ENCODE measurements at regions not wholly inside any gene's neighbourhood (a gene's known extent, or its start where the extent isn't known, plus 50 kb on each side); places are given as distances from the start of the nearest gene placed in this dataset.

DNA sequence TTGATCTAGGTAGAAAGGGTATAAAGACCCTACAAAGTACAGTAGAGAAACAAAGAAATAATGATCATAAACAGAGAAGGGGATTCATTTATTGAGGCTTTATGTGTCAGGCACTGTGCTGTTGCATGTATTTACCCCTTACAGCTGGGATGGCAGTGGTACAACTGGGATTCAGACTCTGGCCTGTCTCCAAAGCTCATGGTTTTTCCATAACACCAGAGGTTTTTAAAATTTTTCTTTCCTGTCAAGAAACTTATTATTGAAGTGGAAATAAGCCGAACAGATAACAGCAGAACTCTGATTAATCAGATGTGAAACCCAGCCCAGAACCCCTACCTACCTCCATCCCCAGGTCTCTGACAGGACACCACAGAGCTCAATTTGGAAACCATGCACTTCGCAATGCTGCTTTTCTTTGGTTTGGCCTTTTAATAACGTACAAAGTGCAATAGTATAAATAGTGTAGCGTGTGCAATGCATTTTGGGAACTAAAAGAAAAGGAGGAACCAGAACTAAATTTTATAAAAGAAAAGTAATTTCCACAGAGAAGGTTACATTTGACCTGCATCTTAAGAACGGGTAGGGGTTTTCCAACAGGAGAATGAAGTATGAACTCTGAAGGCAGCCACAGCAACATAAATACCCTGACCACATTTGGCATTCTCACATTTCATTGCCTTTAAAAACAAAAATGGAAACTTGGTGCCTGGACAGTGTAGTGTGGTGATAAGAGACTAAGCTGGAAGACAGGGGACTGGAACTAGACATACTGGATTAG lies 92.0 kb upstream of the S1PR1 start:
- no peaks in the 10 kb centered on the region for H3K36me3 Mint-ChIP-seq (ENCODE audit: insufficient read depth)
- DNase-seq (no peak), ATAC-seq (no peak)
- H3K27me3 Mint-ChIP-seq (ENCODE audit: low read depth), result no peaks in the 10 kb centered on the region
- H3K4me1 Mint-ChIP-seq (ENCODE audit: low read depth), result peaks cover 15% of the 10 kb centered on the region
- no peak overlapping the region for H3K4me3 Mint-ChIP-seq
- H3K9me3 Mint-ChIP-seq, result peaks cover 3% of the 10 kb centered on the region

- DNase-seq (no peak), ATAC-seq (no peak)
- Mint-ChIP-seq H3K27me3 (ENCODE audit: low read depth) (no peaks in the 10 kb centered on the region), H3K4me1 (ENCODE audit: low read depth) (peaks cover 28% of the 10 kb centered on the region), H3K36me3 (ENCODE audit: insufficient read depth) (no peaks in the 10 kb centered on the region), H3K4me3 (no peak overlapping the region), H3K9me3 (peaks cover 3% of the 10 kb centered on the region)
These were observed 94.6 kb upstream of the S1PR1 start for GRCh38 chr1:101142244-101142643.

DNA sequence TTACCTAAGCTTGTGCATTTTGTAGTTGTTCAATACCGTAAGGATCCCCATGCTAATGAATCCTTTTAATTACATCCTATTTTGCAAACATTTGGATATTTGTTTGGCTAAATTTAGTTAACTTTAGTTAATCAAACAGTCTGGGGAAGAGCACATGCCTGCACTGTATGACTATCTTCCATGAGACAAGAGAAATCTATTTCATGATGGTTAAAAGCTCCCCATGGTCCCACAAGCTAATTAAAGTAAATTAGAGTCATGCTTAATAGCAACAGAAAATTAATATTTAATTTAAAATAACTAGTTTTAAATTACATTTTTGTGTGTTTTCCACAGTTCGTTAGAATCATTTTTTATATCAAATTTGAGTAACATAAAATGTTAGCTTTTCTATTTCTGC lies 95.4 kb upstream of the S1PR1 start:
- Mint-ChIP-seq H3K27me3 (ENCODE audit: low read depth) (no peaks in the 10 kb centered on the region), H3K4me3 (no peak overlapping the region), H3K9me3 (peaks cover 3% of the 10 kb centered on the region), H3K4me1 (ENCODE audit: low read depth) (peaks cover 37% of the 10 kb centered on the region), H3K36me3 (ENCODE audit: insufficient read depth) (no peaks in the 10 kb centered on the region)
- no peak for ATAC-seq
- no peak for DNase-seq

DNA sequence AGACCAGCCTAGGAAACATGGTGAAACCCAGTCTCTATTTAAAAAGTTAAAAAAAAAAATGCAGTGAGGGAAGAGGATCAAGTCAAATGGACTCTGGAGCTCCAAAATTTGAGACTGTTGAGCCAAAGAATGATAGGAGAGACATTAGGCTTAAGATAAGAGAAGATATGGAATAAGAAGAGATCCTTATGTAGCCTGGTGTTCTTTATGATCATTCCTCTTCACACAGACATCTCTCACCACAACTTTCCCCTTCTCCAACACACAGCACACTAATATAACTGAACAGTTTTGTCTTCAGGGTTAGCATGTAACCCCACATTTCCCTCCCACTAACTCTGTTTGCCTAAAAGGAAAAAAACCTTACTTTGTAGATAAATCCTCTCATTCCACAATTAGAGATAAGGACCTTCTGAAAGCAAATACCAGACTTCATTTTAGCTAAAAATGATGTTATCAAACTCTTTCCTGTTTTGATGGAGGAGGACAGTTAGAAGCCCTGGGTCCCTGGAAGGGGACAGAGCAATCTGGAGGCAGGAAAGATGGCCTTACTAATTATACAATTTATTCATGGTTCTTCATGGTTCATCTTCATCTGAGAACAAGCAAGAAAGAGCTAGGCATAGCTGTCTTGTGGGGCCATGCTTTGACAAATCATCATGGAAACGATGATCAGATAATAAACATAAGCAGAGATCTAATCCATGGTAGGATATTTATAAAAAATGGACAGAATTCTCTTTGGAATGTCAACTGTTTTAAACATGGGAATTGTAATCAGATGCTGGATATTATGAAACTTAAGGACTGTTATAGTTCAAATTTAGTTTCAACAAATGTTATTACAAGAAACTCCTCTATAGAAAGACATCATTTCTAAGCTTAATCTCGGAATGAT lies 96.7 kb upstream of the S1PR1 start:
- peaks cover 3% of the 10 kb centered on the region for H3K9me3 Mint-ChIP-seq
- ATAC-seq, result no peak
- no peak for DNase-seq
- H3K4me3 Mint-ChIP-seq, result no peak overlapping the region
- no peaks in the 10 kb centered on the region for H3K27me3 Mint-ChIP-seq (ENCODE audit: low read depth)
- peaks cover 43% of the 10 kb centered on the region for H3K4me1 Mint-ChIP-seq (ENCODE audit: low read depth)
- no peaks in the 10 kb centered on the region for H3K36me3 Mint-ChIP-seq (ENCODE audit: insufficient read depth)

- Mint-ChIP-seq H3K36me3 (ENCODE audit: insufficient read depth) (no peaks in the 10 kb centered on the region), H3K4me1 (ENCODE audit: low read depth) (peaks cover 53% of the 10 kb centered on the region), H3K4me3 (no peak overlapping the region), H3K9me3 (peaks cover 3% of the 10 kb centered on the region), H3K27me3 (ENCODE audit: low read depth) (no peaks in the 10 kb centered on the region)
- ATAC-seq, result no peak
- no peak for DNase-seq
These were observed 97.7 kb upstream of the S1PR1 start for GRCh38 chr1:101139130-101139529.

DNA sequence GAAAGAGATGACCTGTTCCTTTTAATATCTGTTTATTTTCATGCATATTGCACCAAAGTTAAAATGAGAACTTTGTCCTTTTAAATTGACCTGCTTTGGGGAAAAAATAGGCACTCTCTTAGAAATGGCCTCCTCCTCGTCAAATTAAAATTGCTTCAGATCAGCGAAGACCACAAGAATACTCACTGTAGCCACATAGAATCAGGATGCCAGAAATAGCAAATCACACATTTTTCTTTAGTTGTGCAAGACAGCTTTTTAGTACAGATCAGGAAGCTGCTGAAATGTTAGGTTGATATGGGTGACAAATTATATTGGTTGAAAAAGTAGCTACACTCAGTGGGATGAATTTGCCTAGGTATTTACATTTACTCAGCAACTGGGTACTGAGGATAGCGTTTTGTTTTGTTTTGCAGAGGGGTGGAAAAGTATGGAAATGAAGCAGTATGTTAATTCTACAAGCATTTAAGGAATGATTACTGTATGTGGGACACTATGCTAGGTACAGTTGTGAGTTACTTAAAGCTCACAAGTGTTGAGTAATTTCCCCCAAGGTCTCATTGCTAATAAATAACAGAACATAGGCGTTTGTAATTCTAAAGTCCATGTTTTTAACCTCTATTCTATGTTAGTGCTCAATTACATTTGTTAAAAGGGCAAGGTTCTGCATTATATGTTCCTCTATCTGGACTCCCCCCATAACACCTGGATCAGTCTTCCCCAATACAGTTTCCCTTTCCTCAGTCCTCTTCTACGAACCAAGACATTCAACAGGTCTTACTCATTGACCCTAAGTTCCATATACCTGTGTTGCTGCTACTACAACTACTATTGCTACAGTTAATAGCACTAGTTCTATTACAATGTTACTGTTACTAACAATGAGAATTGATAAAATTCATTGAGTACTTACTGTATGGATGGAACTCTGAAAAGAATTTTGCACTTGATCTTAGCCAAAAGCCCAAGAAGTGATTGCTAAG lies 99.4 kb upstream of the S1PR1 start:
- H3K4me3 Mint-ChIP-seq, result peak overlapping the region; percentile 1
- no peaks in the 10 kb centered on the region for H3K36me3 Mint-ChIP-seq (ENCODE audit: insufficient read depth)
- ATAC-seq (peak; percentile 43 to 62), DNase-seq (no peak)
- peaks cover 60% of the 10 kb centered on the region for H3K4me1 Mint-ChIP-seq (ENCODE audit: low read depth)
- no peaks in the 10 kb centered on the region for H3K27me3 Mint-ChIP-seq (ENCODE audit: low read depth)
- H3K9me3 Mint-ChIP-seq, result no peaks in the 10 kb centered on the region

DNA sequence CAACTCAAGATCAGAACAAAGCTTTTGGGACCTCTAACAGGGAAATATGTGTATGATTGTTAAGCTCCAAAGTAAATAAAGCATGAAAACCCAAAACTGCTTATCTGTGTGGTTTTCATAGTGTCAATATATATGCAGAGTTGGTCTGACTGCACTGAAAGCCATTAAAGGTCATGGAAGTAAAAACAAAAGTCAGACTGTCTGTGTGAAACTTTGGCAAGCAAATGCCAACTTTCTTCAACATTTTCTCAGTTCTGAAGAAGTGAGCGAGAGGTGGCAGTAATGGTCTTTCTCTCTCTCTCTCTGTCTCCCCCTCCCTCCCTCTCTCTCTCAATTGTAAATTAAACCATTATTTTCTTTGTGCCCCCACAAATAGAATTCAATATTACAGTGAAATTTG lies 100.1 kb upstream of the S1PR1 start:
- DNase-seq (no peak), ATAC-seq (peak; percentile 78 to 80)
- Mint-ChIP-seq H3K9me3 (no peaks in the 10 kb centered on the region), H3K27me3 (ENCODE audit: low read depth) (no peaks in the 10 kb centered on the region), H3K4me3 (peak overlapping the region; percentile 1), H3K36me3 (ENCODE audit: insufficient read depth) (no peaks in the 10 kb centered on the region), H3K4me1 (ENCODE audit: low read depth) (peaks cover 62% of the 10 kb centered on the region)

GRCh38 chr1:101136271-101136670 lies 100.5 kb upstream of the S1PR1 start:
- H3K36me3 Mint-ChIP-seq (ENCODE audit: insufficient read depth), result no peaks in the 10 kb centered on the region
- H3K27me3 Mint-ChIP-seq (ENCODE audit: low read depth), result no peaks in the 10 kb centered on the region
- H3K9me3 Mint-ChIP-seq, result no peaks in the 10 kb centered on the region
- DNase-seq (no peak), ATAC-seq (no peak)
- no peak overlapping the region for H3K4me3 Mint-ChIP-seq
- H3K4me1 Mint-ChIP-seq (ENCODE audit: low read depth), result peaks cover 67% of the 10 kb centered on the region

- no peak for DNase-seq
- no peaks in the 10 kb centered on the region for H3K9me3 Mint-ChIP-seq
- no peaks in the 10 kb centered on the region for H3K36me3 Mint-ChIP-seq (ENCODE audit: insufficient read depth)
- no peaks in the 10 kb centered on the region for H3K27me3 Mint-ChIP-seq (ENCODE audit: low read depth)
- ATAC-seq, result no peak
- peaks cover 74% of the 10 kb centered on the region for H3K4me1 Mint-ChIP-seq (ENCODE audit: low read depth)
- H3K4me3 Mint-ChIP-seq, result no peak overlapping the region
These were observed 101.3 kb upstream of the S1PR1 start for GRCh38 chr1:101135526-101135925.

DNA sequence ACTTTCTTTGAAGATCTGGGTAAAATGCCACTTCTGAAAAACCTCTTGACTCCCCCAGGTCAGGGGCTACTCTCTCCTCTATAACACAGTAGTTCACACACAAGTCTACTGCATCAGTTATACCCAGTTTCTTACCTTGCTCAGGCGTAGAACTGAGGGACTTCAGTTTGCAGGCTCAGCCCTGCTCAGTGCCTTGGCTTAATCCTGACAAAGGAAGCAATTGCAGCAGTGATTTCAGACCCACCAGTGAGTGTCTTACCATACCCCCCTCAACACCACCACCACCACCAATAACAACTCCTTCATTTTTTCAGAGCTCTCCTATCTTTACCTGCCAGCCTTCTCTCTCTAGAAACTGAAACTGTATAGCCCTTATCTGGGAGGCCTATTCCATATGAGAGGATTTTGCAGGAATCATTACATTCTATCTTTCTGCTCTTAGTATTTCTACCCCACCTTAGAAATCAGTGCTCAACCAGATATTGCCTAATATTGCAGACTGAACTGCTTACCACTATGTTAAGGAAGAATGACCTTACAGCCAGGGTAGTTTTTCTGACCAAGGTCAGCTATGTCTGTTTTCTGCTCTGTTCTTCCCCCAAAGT lies 105.5 kb upstream of the S1PR1 start:
- no peaks in the 10 kb centered on the region for H3K36me3 Mint-ChIP-seq (ENCODE audit: insufficient read depth)
- H3K27me3 Mint-ChIP-seq (ENCODE audit: low read depth), result no peaks in the 10 kb centered on the region
- ATAC-seq, result no peak

GRCh38 chr1:101130673-101131072 lies 105.1 kb upstream of the DPH5 start:
- Mint-ChIP-seq H3K36me3 (ENCODE audit: insufficient read depth) (no peaks in the 10 kb centered on the region), H3K27me3 (ENCODE audit: low read depth) (no peaks in the 10 kb centered on the region), H3K9me3 (no peaks in the 10 kb centered on the region), H3K4me1 (ENCODE audit: low read depth) (peaks cover 67% of the 10 kb centered on the region), H3K4me3 (no peak overlapping the region)
- ATAC-seq, result no peak
- DNase-seq, result no peak

More for the DNA sequence above, 105.5 kb upstream of the S1PR1 start:
- Mint-ChIP-seq H3K9me3 (no peaks in the 10 kb centered on the region), H3K4me1 (ENCODE audit: low read depth) (peaks cover 74% of the 10 kb centered on the region), H3K4me3 (no peak overlapping the region)
- DNase-seq, result no peak

DNA sequence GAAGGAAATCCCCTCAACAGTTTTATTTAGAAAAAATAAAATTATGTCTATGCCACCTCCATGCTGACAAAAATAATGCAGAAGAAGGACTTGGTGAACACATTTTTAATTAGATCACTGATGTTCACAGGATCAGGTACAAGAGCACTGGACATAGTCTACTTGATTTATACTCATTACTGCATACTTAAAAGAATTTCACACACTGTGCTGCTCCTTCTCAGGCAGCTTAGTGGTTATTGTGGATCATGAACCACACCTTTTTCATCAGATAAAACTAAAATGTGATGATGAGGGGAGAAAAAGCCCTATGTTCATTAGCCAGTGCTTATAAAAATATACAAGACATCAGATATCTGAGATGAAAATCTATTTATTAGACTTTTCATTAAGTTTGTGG lies 103.3 kb upstream of the DPH5 start:
- DNase-seq, result no peak
- no peak overlapping the region for H3K4me3 Mint-ChIP-seq
- H3K36me3 Mint-ChIP-seq (ENCODE audit: insufficient read depth), result no peaks in the 10 kb centered on the region
- H3K9me3 Mint-ChIP-seq, result no peaks in the 10 kb centered on the region
- H3K27me3 Mint-ChIP-seq (ENCODE audit: low read depth), result no peaks in the 10 kb centered on the region
- ATAC-seq, result no peak
- H3K4me1 Mint-ChIP-seq (ENCODE audit: low read depth), result peaks cover 62% of the 10 kb centered on the region

- Mint-ChIP-seq H3K27me3 (ENCODE audit: low read depth) (no peaks in the 10 kb centered on the region), H3K36me3 (ENCODE audit: insufficient read depth) (no peaks in the 10 kb centered on the region), H3K9me3 (no peaks in the 10 kb centered on the region), H3K4me1 (ENCODE audit: low read depth) (peaks cover 66% of the 10 kb centered on the region), H3K4me3 (peak overlapping the region; percentile 72)
- DNase-seq, result peak; percentile 31
- peak; percentile 39 to 45 for ATAC-seq
These were observed 102.7 kb upstream of the DPH5 start for GRCh38 chr1:101128211-101128727.

Measured in activated T-cell treated with anti-CD3 and anti-CD28 coated beads, Interleukin-2, amount 50 U/mL, for 4 hours (primary cell).